Stimulated activated CD4-positive, alpha-beta T cell treated with anti-CD3 and anti-CD28 coated beads, Interleukin-1b, Interleukin-23, amount 100 ng/mL, for 48 hours (primary cell): ENCODE measurements at regions not wholly inside any gene's neighbourhood (a gene's known extent, or its start where the extent isn't known, plus 50 kb on each side); places are given as distances from the start of the nearest gene placed in this dataset.
"Not testable (repeated sequence)": the region's sequence is repeated elsewhere in the genome, so short reads cannot be mapped to it uniquely, and the experiment has no call there.

Experiments
- DNase-seq: peaks from one replicate; pipeline ENCODE4 v3.0.0-alpha.2; 2020

DNA sequence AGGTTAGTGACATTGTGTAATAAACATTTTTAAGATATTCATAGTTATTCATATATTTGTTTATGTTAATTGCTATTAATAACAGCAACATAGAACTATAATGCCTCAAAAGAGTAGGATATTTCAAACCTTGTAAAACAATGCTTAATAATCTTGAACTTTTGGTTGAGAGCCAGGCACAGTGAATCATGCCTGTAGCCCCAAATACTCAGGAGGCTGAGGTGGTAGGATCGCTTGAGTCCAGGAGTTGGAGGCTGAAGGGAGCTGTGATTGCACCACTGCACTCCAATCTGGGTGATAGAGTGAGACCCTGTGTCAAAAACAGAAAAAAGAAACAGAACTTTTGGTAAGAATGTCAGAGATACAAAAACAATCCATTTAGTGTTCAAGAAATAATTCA lies 213.9 kb upstream of the SLITRK1 start:
- no peak for DNase-seq

DNA sequence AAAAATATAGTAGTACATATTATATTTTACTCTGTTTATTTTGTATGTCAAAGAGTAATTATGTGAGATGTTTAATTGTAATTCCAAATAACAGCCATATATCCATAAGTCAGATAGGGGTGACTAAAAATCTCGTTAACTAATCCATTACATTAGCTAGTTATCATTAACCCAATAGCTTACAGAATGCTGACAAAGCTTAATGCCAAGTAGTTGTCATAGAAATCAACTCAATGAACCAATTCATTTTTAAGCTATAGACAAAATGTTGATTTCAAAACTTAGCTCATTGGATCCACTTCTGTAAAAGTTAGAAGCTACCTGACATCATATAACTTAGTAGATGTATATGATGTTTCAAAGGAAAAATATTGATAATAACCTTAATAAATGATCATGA lies 206.7 kb upstream of the SLITRK1 start:
- no peak for DNase-seq

DNA sequence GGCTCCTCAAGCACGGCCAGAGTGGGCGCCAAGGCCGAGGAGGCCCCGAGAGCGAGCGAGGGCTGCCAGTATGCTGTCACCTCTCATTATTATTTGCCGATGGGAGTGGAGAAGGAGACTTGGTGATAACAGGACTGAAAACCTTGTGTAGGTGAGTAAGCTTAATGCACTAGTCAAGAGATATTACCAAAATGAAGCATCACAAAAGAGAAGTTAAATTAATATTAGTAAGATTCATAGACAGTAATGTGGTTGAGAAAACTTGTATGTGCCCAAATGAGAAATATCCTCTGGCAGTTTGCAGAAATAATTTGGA lies 204.5 kb upstream of the SLITRK1 start:
- no peak for DNase-seq

GRCh38 chr13:84086098-84086846 lies 204.0 kb upstream of the SLITRK1 start:
- DNase-seq: not testable (repeated sequence)

DNA sequence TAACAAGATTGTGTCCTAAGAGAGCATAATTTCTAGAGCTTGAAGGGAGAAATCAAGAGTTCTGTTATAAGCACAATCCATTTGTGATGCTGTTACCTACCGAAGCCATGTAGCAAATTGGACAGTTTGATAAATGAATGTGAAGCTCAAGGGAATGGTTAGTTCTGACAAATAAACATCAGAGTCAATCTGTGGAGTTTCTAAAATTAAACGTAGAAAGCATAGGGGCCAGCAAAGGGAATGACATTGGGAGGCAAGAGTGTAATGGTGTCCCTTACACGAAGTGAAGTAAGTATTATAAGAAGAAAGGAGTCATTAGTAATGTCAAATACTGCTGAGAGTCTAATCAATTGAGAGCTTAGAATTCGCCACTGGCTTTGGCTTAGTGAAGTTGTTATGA lies 200.2 kb upstream of the SLITRK1 start:
- no peak for DNase-seq

DNA sequence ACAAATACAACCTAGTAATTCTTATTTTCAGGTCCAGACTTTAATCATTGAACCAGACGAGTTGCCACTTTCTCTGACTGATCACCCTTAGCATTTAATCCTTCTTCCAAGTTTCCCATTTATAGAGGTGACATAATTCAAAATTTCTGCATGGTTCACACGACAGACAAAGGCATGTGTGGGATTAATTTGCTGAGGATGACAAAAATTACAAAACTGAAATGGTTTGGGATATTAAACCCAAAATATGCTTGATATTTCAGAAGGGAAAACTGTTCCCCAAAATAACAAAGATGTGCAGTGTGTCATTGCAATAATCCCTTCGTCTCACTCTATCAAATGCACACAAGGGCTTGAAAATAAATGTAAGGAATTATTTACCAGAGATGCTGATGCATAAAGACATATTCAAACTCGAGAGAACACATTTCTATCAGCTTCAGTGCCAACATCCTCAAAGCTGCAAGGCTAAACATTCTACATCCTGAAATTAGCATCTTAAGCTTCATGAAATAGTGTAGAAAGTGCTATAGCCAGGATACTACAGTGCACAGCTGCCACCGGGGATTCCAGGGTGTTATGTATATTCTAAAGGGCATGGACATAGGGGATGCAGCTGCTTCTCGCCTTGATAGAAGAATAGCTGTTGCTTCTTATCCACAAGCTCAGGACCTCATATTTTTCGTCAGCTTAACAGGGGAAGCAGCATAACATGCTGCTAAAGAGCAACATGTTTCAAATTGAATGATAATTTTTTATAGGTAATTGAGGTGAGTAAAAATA lies 198.7 kb upstream of the SLITRK1 start:
- DNase-seq: no peak

GRCh38 chr13:84077271-84077670 lies 195.0 kb upstream of the SLITRK1 start:
- DNase-seq: no peak

GRCh38 chr13:84076280-84076679 lies 194.0 kb upstream of the SLITRK1 start:
- DNase-seq: no peak

DNA sequence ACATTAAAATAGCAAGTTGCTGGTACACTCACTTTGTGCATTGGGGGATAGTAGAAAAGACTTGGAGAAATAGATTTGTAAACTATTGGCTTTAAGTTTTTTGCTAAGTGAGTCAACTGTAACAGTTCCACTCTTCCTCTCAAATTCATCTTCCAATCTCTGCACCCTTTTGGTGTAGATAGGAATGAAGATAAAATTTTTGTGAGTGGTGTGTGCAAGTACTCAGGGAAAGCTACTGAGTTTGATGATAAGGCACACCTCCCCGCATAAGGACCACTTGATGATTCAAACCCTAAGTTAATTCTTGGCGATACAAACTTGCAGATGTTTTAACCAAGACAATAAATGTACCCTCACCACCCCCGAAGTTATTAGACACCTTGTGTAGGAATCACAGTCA lies 168.3 kb upstream of the SLITRK1 start:
- DNase-seq: no peak

DNA sequence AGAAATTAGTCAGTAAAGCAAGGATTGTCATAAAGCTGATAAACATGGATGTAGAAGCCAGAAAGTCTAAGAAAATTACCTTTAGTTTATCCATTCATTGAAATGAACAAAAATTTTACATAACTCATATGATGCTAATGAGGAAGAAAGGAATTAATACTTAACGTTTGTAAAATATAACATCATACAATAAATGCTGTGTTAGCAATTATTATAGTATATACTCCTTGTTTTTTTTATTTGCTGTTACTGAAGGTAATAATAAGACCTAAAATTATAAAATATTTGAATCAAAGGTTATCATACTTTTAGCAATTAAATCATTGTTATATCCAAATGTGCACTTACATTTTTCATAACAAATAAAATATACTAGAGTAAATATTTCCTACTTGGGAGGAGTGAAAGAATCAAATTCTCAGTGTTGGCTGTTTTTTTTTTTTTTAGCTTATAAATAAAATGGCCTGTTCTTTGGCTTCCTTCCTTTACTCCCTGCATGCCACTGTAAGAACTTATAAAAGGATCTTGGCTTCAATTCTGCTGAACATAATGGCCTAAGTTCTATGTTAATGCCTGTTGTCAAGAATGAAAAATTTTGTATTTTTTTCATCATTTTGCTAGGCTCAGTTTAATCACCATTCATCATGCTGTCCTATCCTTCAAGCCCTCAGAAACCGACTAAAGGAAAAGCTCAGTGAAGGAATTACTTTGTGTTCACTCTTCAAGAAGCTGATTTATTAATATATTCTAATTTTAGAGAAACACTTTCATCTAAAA lies 167.4 kb upstream of the SLITRK1 start:
- DNase-seq: no peak

DNA sequence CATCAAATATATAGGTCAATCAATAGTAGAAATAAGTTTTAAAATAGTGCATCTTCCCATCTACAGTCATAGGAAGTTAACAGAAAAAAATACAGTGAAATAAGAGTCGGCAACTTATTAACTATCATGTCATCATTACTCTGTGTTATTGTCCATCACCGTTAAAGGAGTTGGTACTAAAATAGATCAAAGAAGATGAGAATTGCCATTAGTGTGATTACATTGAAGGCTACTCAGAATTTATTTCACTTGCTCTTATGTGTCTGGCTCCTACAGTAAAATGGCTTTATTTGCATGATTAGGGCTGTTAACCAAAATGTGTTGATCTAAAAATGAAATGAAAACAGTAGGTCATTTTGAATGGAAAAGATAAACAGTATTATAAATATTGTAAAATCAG lies 162.5 kb upstream of the SLITRK1 start:
- DNase-seq: no peak

- no peak for DNase-seq
These were observed 155.7 kb upstream of the SLITRK1 start for GRCh38 chr13:84038001-84038400.

DNA sequence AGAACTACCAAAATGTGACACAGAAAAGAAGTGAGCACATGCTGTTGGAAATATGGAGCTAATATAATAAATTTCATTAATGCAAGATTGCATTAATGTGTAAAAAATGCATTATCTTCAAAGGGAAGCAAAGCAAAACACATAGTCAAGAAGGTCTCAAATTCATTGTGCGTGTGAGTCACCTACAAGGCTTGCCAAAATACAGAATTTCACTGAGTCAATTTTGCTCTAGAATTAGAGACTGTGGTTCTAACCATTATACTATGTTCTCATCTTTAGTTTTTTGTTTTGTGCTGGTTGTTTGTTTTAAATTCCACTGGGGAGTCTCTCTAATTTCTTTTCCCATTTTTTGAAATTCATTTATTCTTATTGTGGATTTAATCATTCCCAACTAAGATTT lies 149.8 kb upstream of the SLITRK1 start:
- no peak for DNase-seq

GRCh38 chr13:84031120-84031519 lies 148.8 kb upstream of the SLITRK1 start:
- no peak for DNase-seq

DNA sequence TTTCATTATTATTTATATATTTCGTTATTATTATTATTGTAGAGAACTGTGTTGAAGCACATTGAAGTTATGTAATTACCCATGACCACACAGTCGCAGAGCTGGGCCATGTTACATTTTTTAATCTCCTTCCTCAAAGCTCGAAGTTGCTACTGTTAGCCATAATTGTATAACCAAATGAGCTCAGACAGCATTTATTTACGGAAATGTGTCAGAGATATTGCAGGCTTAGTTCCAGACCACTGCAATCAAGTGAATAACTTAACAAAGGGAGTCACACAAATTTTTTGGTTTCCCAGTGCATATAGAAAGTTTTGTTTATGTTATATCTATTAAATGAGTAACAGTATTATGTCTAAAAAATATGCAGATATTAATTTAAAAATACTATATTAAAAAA lies 147.1 kb upstream of the SLITRK1 start:
- no peak for DNase-seq

GRCh38 chr13:84025824-84026223 lies 143.6 kb upstream of the SLITRK1 start:
- no peak for DNase-seq

GRCh38 chr13:83996415-83996814 lies 114.1 kb upstream of the SLITRK1 start:
- DNase-seq: no peak

DNA sequence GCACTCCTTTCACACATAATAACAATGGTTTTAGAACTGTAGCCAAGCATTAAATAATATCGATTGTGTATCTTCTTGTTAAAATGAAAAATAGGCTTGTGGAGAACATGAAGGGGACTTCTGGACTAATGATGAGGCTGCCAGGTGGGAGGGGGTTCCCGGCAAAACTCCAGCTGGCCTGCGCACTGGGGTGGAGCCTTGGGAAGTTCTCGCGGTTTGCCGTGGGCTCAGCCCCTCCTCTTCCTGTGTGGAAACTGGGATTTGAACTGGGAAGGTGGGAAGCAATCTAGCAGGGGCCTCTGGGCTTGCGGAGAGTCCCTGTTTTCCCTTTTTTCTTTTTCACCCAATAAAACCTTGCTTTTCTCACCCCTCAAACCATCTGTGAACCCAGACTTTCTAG lies 113.7 kb upstream of the SLITRK1 start:
- DNase-seq: no peak

DNA sequence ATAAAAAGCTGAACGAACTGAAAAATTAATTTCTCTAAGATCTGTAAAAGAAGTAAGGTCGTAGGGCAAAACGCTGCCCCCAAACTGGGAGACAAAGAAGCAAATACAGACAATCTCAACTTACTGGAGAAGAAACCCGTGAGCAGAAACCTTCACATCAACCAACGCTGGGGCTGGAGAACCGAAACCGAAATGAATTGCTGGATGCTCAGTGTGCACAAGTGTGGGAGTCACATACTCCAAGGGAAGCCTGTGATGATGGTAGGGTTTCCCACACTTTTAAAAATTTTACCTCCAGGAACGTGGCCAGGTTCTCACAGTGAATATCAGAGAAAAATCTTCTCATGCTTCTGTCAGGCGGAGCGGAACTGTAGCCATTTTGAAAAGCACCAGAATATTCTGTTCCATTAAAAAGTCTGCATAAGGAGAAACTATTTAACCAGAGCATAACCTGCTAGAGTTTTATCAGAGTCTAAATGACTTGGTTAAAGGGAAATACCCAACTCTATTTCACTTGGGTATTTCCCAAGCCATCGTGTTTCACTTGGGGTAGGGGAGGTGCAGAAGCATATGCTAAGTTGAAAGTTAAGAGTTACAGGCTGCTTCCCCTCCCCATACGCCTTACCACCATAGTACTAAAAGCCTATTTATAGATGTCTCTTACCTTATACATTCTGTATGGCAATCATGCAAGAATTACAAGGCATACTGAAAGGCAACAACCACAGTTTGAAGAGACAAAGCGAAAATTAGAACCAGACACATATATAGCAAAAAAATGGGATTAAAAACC lies 110.5 kb upstream of the SLITRK1 start:
- no peak for DNase-seq

DNA sequence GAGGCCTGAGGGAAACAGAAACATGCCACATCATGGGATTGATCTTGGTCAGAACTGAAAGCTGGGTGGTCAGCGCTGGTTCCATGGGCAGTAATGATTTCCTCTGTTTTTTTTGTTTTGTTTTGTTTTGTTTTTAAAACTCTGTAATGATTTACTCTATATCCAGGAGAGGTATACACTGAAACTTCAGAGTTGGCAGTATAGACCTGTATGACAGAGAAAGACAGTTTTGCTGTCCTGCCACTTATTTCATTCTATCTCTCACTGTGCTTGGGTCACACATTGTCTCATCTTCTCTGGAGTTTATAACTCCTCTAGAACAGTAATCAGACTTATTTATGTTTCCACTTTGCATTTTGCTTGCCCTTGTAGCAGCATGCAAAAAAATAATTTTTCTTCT lies 105.1 kb upstream of the SLITRK1 start:
- no peak for DNase-seq

- DNase-seq: no peak
These were observed 102.5 kb upstream of the SLITRK1 start for GRCh38 chr13:83984793-83985192.

GRCh38 chr13:83980331-83980730 lies 98.1 kb upstream of the SLITRK1 start:
- no peak for DNase-seq

DNA sequence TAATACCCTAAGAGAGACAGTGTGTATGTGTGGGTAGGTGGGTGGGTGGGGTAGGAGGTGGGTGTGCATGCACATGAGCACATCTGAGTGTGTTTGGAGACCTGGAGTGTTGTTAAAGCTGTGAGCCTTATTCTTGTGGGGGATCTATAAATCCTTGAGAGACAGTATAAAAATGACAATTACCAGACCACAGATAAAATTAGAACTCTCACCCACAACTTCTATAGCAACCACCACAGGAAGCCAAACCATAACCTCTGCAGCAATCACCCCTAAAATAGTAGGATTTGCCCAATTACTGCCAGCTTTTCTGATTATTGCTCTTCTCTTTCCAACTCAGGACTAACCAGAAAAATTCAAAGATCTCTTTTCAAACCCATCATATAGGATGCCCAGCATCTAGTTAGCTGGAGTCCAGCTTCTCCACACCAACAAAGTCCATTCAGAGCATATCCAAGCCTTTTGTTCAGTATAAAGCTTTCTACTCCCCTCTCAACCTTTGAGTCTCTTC lies 93.4 kb upstream of the SLITRK1 start:
- DNase-seq: no peak
